HG02885 (cell line): ENCODE measurements at regions not wholly inside any gene's neighbourhood (a gene's known extent, or its start where the extent isn't known, plus 50 kb on each side); places are given as distances from the start of the nearest gene placed in this dataset.
"Not testable (repeated sequence)": the region's sequence is repeated elsewhere in the genome, so short reads cannot be mapped to it uniquely, and the experiment has no call there.

ENCODE experiments used
- ATAC-seq: cut with Tn5 transposase; IDR thresholded peaks from one replicate; pipeline ENCODE4 v1.9.1; 2021; ENCODE audit warnings: mild to moderate bottlenecking; ENCODE audit not compliant: unreplicated experiment, poor library complexity

DNA sequence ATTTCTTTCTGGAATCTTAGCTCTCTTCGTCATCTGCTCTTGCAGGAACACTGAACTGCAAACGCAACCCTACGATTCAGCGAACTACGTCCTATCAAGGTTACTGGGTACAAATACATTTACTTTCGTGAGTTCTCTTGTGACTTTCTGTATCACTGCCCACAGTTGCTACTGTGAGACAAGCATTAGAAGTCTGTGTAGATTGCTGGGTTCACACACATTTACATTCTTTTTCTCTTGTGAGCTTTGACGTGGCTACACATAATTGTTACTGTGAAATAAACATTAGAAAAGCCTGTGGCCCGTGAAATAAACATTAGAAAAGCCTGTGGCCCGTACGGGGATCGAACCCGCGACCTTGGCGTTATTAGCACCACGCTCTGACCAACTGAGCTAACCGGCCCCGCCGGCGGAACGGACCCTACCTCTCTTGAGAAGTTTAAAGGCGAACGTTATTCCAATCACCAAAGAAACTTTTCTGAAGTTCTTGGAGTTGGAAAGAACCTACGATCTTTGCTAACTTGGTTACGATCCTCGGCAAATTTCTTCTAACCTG, 61.2 kb upstream of the ZNF322 start:
- not testable (repeated sequence) for ATAC-seq

DNA sequence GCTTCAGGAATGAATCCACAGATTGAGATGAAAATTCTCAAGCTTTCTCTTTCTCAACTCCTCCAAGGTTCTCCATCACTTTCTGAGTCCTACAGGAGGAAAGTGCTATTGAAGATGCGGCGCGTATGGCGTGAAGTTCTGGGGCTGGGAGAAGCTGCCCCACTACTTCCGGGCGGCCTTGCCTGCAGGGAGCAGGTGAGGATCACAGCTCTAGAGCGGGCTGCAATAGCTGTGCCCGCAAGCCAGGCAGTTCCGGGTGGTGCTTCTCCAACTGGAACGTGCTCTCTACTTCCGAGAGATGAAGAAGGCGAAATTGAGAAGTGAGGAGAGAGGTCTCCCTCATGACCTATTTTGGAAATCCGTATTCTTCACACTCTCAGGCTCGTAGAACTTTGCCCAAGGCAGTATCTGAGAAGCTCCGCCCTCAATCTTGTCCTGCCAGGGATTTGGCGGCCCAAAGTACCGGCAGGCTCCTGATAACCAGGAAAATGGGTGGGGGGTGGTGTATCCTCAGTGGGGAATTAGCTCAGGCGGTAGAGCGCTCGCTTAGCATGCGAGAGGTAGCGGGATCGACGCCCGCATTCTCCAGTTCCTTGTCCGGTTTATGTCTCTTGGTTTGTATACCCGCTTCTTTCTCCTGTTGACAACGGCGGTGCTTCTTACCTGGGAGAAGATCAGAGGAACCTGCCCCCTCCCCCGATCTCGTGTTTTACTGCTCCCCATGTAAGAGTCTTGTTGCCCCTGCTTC, 70.6 kb upstream of the ZNF322 start:
- not testable (repeated sequence) for ATAC-seq

DNA sequence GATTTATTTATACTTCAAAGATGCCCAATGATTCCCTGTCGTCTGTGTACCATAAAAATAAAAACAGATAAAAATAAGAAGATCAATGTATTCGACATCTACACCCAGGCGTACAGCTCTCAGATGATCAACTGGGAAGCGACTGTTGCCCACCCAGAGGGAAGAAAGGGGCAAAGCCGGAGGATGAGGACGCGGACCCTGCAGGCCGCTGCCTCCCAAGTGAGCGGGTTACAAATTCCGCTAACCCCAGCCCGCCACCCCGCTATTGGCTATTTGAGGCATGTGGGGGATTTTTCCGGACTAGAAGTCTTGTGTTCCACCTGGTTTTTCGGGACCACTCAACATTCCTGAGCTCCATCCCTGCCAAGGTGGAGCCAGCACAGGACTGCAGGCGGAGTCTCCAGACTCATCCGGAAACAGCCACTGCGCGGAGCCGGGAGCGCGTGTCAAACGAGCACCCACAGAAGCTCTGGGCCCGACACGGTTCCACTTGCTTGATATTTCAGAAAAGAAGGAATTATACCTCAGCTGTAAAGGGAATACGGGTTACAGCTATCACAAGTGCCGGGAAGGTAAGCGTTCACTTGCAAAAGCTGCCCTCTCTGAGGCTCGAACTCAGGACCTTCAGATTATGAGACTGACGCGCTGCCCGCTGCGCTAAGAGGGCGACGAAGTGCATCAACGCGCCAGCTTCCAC, 75.4 kb upstream of the ZNF322 start:
- not testable (repeated sequence) for ATAC-seq

DNA sequence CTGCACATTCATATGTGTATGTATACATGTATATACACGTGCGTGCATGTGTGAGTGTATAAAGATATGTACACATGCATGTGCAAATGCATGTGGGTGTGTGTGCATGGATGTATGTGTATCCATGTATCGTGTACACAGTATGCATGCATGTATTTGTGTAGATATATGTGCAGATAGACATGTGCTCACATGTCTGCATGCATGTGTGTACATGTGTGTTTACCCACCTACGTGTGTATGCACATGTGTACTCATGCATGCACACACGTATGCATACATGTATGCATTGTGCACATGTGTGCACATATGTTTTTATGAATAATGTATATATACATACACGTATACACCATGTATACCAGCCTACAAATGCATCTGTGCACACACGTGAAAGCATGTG, 80.3 kb upstream of the ZNF322 start:
- ATAC-seq = no peak

DNA sequence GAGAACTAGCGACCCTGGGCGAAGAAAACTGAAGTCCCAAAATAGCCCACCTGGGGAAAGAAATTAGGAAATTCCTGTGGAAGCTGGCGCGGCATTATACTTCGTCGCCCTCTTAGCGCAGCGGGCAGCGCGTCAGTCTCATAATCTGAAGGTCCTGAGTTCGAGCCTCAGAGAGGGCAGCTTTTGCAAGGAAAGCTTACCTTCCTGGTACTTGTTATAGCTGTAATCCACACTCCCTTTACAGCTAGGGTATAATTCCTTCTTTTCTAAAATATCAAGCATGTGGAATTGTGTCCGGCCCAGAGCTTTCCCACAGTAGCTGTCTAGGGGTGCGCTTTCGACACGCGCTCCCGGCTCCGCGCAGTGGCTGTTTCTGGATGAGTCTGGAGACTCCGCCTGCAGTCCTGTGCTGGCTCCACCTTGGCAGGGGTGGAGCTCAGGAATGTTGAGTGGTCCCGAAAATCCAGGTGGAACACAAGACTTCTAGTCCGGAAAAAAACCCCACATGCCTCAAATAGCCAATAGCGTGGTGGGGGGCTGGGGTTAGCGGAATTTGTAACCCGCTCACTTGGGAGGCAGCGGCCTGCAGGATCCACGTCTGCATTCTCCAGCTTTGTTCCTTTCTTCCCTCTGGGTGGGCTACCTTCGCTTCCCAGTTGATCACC, 83.7 kb upstream of the ZNF322 start:
- no peak for ATAC-seq

- ATAC-seq = no peak
Observed at GRCh38 chr6:26743941-26744699, 84.6 kb upstream of the ZNF322 start.

- not testable (repeated sequence) for ATAC-seq
Observed at GRCh38 chr6:26744837-26745282, 85.3 kb upstream of the ZNF322 start.

DNA sequence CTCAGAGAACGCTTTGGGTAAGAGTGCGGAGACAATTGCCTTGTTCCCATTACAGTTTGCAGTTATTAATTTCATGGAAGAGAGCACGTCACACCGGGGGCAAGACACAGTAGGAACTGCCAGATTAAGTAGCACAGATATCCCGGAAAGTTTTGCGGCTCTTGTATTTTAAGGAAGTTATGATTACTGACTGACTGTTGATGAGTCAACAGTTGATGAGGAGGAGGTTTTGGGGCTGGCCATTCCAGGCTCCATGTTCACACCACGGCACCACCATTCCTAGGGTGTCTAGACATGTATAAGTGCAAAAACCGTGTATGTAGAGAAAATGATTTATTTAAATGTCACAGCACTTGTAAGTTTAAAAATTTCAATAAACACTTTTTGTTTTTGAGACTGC, 86.4 kb upstream of the ZNF322 start:
- ATAC-seq = not testable (repeated sequence)

DNA sequence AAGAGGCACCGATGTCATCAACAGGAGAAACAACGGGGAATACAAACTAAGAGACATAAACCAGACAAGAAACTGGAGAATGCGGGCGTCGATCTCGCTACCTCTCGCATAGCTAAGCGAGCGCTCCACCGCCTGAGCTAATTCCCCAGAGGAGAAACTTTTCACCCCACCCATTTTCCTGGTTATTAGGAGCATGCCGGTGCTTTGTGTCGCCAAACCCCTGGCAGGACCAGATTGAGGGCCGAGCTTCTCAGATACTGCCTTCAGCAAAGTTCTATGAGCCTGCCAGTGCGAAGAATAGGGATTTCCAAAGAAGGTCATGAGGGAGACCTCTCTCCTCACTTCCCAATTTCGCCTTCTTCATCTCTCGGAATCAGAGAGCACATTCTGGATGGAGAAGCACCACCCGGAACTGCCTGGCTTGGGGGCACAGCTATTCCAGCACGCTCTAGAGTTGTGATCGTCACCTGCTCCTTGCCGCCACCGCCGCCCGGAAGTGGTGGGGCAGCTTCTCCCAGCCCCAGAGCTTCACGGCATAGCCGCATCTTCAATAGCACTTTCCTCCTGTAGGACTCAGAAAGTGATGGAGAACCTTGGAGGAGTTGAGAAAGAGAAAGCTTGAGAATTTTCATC, 89.7 kb upstream of the ZNF322 start:
- not testable (repeated sequence) for ATAC-seq

- not testable (repeated sequence) for ATAC-seq
Observed at GRCh38 chr6:26749759-26750126, 90.2 kb upstream of the ZNF322 start.

GRCh38 chr6:26754212-26754611, 94.7 kb upstream of the ZNF322 start:
- no peak for ATAC-seq

DNA sequence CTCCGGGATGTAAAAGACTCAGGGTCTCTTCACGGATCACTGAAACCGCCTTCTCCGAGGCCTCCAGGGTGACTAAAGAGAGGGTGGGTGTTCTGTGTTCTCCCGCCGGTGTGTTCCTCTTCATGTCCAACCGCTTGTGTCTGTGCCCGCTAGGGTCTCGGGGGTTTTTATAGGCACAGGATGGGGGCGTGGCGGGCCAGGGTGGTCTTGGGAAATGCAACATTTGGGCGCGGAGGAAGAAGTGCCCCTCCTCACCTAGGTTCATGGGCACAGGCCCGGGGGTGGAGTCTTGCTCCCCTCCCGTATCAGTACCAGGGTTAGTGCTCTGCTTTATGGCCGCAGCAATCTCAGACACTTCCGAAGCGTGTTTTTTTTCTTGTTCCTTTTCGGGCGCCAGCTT, 95.3 kb upstream of the ZNF322 start:
- not testable (repeated sequence) for ATAC-seq

DNA sequence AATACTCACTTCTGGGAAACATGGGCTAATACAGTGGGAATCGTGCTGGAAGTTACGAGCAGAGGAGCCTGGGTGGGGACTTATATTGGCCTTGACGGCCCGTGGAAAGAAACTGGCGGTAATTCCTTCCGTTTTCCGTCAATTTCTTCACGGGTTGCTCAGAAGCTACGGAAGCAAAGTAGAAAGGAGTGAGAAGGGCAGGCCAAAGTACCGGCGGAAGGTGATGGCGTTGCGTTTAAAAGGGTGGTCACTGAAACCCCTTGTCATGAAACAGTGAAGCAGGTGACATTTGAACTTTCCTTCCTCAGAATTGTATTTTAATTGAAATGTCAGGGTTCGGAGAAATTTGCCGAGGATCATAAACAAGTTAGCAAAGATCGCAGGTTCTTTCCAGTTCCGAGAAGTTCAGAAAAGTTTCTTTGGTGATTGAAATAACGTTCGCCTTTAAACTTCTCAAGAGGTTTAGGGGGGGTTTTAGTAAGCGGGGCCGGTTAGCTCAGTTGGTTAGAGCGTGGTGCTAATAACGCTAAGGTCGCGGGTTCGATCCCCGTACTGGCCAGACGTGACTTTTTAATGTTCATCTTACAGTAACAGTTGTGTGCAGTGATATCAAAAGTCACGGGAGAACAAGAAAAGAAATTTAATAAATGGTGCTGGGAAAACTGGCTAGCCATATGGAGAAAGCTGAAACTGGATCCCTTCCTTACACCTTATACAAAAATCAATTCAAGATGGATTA, 96.7 kb upstream of the ZNF322 start:
- ATAC-seq = not testable (repeated sequence)

- not testable (repeated sequence) for ATAC-seq
Observed at GRCh38 chr6:26766203-26766902, 106.8 kb upstream of the ZNF322 start.

- not testable (repeated sequence) for ATAC-seq
Observed at GRCh38 chr6:26770941-26771666, 111.6 kb upstream of the ZNF322 start.

- ATAC-seq = not testable (repeated sequence)
Observed at GRCh38 chr6:26773414-26773813, 113.9 kb upstream of the ZNF322 start.

DNA sequence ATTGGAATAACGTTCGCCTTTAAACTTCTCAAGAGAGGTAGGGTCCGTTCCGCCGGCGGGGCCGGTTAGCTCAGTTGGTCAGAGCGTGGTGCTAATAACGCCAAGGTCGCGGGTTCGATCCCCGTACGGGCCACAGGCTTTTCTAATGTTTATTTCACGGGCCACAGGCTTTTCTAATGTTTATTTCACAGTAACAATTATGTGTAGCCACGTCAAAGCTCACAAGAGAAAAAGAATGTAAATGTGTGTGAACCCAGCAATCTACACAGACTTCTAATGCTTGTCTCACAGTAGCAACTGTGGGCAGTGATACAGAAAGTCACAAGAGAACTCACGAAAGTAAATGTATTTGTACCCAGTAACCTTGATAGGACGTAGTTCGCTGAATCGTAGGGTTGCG, 121.0 kb upstream of the ZNF322 start:
- not testable (repeated sequence) for ATAC-seq
